Suprapubic skin (tissue), 4 donors: ENCODE measurements at regions not wholly inside any gene's neighbourhood (a gene's known extent, or its start where the extent isn't known, plus 50 kb on each side); places are given as distances from the start of the nearest gene placed in this dataset.

Experiments
- EP300 ChIP-seq: sonication (generic); formaldehyde crosslinking; IDR thresholded peaks from one replicate; pipeline ENCODE4 v1.6.1; 2017; ENCODE audit warnings: antibody characterized with exemption
- POLR2A ChIP-seq, 2 donors: fragments of 450-650 bp; IDR thresholded peaks; one replicate each; pipeline ENCODE4 v1.6.1; 2017; ENCODE audit warnings: antibody characterized with exemption in 2 of 2, mild to moderate bottlenecking in 2 of 2, moderate library complexity in 2 of 2
- POLR2AphosphoS5 ChIP-seq, 3 donors: sonication (generic); formaldehyde crosslinking; IDR thresholded peaks; one replicate each; pipeline ENCODE4 v1.6.1; 2017; ENCODE audit warnings: antibody characterized with exemption in 3 of 3
- TF ChIP-seq, protein P1 (sequence below), 2 donors: fragments of 200-600 bp in 1 of 2; fragments of 450-650 bp in 1 of 2; sonication (generic) in 1 of 2; IDR thresholded peaks; one replicate each; pipeline ENCODE4 v1.5.1; 2016 to 2019; ENCODE audit warnings: antibody characterized with exemption in 2 of 2, mild to moderate bottlenecking in 1 of 2, moderate library complexity in 1 of 2

- TF ChIP-seq, protein P1, sequence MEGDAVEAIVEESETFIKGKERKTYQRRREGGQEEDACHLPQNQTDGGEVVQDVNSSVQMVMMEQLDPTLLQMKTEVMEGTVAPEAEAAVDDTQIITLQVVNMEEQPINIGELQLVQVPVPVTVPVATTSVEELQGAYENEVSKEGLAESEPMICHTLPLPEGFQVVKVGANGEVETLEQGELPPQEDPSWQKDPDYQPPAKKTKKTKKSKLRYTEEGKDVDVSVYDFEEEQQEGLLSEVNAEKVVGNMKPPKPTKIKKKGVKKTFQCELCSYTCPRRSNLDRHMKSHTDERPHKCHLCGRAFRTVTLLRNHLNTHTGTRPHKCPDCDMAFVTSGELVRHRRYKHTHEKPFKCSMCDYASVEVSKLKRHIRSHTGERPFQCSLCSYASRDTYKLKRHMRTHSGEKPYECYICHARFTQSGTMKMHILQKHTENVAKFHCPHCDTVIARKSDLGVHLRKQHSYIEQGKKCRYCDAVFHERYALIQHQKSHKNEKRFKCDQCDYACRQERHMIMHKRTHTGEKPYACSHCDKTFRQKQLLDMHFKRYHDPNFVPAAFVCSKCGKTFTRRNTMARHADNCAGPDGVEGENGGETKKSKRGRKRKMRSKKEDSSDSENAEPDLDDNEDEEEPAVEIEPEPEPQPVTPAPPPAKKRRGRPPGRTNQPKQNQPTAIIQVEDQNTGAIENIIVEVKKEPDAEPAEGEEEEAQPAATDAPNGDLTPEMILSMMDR (IDR thresholded peaks at IDR 0.05): no peak
- TF ChIP-seq POLR2AphosphoS5 (IDR thresholded peaks at IDR 0.05) (no peak), POLR2A (IDR thresholded peaks at IDR 0.05) (no peak), EP300 (no peak)
Observed at GRCh38 chr2:41484858-41485234, 563.0 kb upstream of the PKDCC start.
